ENCODE measurements at regions not wholly inside any gene's neighbourhood (a gene's known extent, or its start where the extent isn't known, plus 50 kb on each side); places are given as distances from the start of the nearest gene placed in this dataset.

DNA sequence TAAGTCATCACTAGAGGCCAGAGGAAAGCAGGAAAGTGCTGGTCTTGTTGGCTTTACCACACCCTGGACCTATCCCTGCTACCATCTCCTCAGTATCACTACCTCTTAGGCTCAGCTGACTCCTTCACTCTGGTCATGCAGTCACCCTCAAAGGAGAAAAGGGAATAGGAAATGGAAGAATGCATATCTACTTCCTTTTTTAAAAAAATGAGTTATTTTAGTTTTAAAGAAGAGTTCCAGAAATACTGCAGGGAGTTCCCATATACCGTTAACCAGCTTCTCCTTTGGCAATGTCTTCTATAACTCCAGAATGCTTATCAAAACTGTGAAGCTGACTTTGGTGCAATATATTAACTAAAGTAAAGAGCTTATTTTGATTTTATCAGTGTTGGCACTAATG is 688.6 kb downstream of the DIPK2A start:
- WGBS, result 78% methylated on average over 1 of the region's 1 CpG

GRCh38 chr3:144662729-144663128 is 691.1 kb downstream of the DIPK2A start:
- WGBS, result 82% methylated on average over 3 of the region's 3 CpGs

More for the DNA sequence above, 688.6 kb downstream of the DIPK2A start:
- Histone ChIP-seq H3K36me3 (no peaks in the 10 kb centered on the region), H3K4me1 (replicated peaks) (no peaks in the 10 kb centered on the region), H3K27me3 (replicated peaks; ENCODE audit: insufficient read depth) (no peaks in the 10 kb centered on the region), H3K27ac (no peak overlapping the region), H3K4me3 (no peak overlapping the region), H3K9me3 (no peaks in the 10 kb centered on the region)
- DNase-seq (ENCODE audit: low spot score), result no peak
- intact Hi-C loops (cut with DNase I), result no loop called here
- TF ChIP-seq, protein P1, sequence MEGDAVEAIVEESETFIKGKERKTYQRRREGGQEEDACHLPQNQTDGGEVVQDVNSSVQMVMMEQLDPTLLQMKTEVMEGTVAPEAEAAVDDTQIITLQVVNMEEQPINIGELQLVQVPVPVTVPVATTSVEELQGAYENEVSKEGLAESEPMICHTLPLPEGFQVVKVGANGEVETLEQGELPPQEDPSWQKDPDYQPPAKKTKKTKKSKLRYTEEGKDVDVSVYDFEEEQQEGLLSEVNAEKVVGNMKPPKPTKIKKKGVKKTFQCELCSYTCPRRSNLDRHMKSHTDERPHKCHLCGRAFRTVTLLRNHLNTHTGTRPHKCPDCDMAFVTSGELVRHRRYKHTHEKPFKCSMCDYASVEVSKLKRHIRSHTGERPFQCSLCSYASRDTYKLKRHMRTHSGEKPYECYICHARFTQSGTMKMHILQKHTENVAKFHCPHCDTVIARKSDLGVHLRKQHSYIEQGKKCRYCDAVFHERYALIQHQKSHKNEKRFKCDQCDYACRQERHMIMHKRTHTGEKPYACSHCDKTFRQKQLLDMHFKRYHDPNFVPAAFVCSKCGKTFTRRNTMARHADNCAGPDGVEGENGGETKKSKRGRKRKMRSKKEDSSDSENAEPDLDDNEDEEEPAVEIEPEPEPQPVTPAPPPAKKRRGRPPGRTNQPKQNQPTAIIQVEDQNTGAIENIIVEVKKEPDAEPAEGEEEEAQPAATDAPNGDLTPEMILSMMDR (IDR thresholded peaks at IDR 0.05), result no peak
- no peak for TF ChIP-seq POLR2A (IDR thresholded peaks at IDR 0.05)
- TF ChIP-seq POLR2AphosphoS5 (IDR thresholded peaks at IDR 0.05), result no peak

GRCh38 chr3:144663456-144664436 is 692.1 kb downstream of the DIPK2A start:
- Histone ChIP-seq H3K9me3 (no peaks in the 10 kb centered on the region), H3K27me3 (replicated peaks; ENCODE audit: insufficient read depth) (no peaks in the 10 kb centered on the region), H3K4me3 (no peak overlapping the region), H3K36me3 (no peaks in the 10 kb centered on the region), H3K4me1 (replicated peaks) (no peaks in the 10 kb centered on the region), H3K27ac (no peak overlapping the region)
- no peak for DNase-seq (ENCODE audit: low spot score)
- WGBS, result 83% methylated on average over 6 of the region's 6 CpGs
- TF ChIP-seq POLR2A (IDR thresholded peaks at IDR 0.05), result no peak
- TF ChIP-seq, protein P1 (IDR thresholded peaks at IDR 0.05), result no peak
- TF ChIP-seq POLR2AphosphoS5 (IDR thresholded peaks at IDR 0.05), result no peak
- intact Hi-C loops (cut with DNase I), result no loop called here

More at GRCh38 chr3:144662729-144663128, 691.1 kb downstream of the DIPK2A start:
- no peak for DNase-seq (ENCODE audit: low spot score)
- no peak overlapping the region for H3K4me3 ChIP-seq
- intact Hi-C loops (cut with DNase I), result no loop called here
- no peaks in the 10 kb centered on the region for H3K27me3 ChIP-seq (replicated peaks; ENCODE audit: insufficient read depth)
- no peak overlapping the region for H3K27ac ChIP-seq
- H3K4me1 ChIP-seq (replicated peaks), result no peaks in the 10 kb centered on the region
- H3K9me3 ChIP-seq, result no peaks in the 10 kb centered on the region
- TF ChIP-seq POLR2A (IDR thresholded peaks at IDR 0.05) (no peak), POLR2AphosphoS5 (IDR thresholded peaks at IDR 0.05) (no peak)
- TF ChIP-seq, protein P1 (IDR thresholded peaks at IDR 0.05), result no peak
- no peaks in the 10 kb centered on the region for H3K36me3 ChIP-seq

- TF ChIP-seq, protein P1 (IDR thresholded peaks at IDR 0.05), result no peak
- TF ChIP-seq POLR2A (IDR thresholded peaks at IDR 0.05), result no peak
- TF ChIP-seq POLR2AphosphoS5 (IDR thresholded peaks at IDR 0.05), result no peak
- DNase-seq (ENCODE audit: low spot score), result no peak
- no peak overlapping the region for H3K4me3 ChIP-seq
- no peaks in the 10 kb centered on the region for H3K27me3 ChIP-seq (replicated peaks; ENCODE audit: insufficient read depth)
- intact Hi-C loops (cut with DNase I), result no loop called here
- no peaks in the 10 kb centered on the region for H3K4me1 ChIP-seq (replicated peaks)
- WGBS, result 80% methylated on average over 1 of the region's 1 CpG
- no peaks in the 10 kb centered on the region for H3K36me3 ChIP-seq
- H3K9me3 ChIP-seq, result no peaks in the 10 kb centered on the region
- no peak overlapping the region for H3K27ac ChIP-seq
Observed at GRCh38 chr3:144665567-144666053, 694.0 kb downstream of the DIPK2A start.
